SK-N-SH treated with all-trans-retinoic acid at 6 μM for 48 hours (cell line): ENCODE measurements at regions not wholly inside any gene's neighbourhood (a gene's known extent, or its start where the extent isn't known, plus 50 kb on each side); places are given as distances from the start of the nearest gene placed in this dataset.

Experiments used
- ATAC-seq: fragments of 200-7000 bp; cut with Tn5 transposase; 3 replicates; pipeline ENCODE4 v1.9.1; 2020; ENCODE audit warnings: mild to moderate bottlenecking, moderate library complexity
- ARNTL ChIP-seq: fragments of 450-650 bp; formaldehyde crosslinking; IDR thresholded peaks from 2 replicates; pipeline ENCODE4 v1.5.0; 2020; ENCODE audit warnings: low read depth, mild to moderate bottlenecking, moderate library complexity, borderline replicate concordance
- CREB5 ChIP-seq: fragments of 250-450 bp; sonication (Bioruptor Pico); IDR thresholded peaks from 2 replicates; pipeline ENCODE4 v1.5.1; 2020; ENCODE audit warnings: low read depth, mild to moderate bottlenecking, moderate library complexity
- CSRNP3 ChIP-seq: fragments of 250-450 bp; sonication (Bioruptor Pico); IDR thresholded peaks from 2 replicates; pipeline ENCODE4 v1.5.1; 2021; ENCODE audit warnings: mild to moderate bottlenecking, moderate library complexity
- ESRRG ChIP-seq: fragments of 250-450 bp; sonication (Bioruptor Pico); IDR thresholded peaks from 2 replicates; pipeline ENCODE4 v1.6.1; 2021; ENCODE audit warnings: mild to moderate bottlenecking
- ISL1 ChIP-seq: fragments of 250-450 bp; sonication (Bioruptor Pico); IDR thresholded peaks from 2 replicates; pipeline ENCODE4 v2.1.2; 2022; ENCODE audit warnings: mild to moderate bottlenecking, moderate library complexity
- OSR1 ChIP-seq: fragments of 250-450 bp; sonication (Bioruptor Pico); IDR thresholded peaks from 2 replicates; pipeline ENCODE4 v1.8.0; 2022; ENCODE audit warnings: moderate library complexity, mild to moderate bottlenecking, inconsistent platforms
- PATZ1 ChIP-seq: fragments of 250-450 bp; sonication (Bioruptor Pico); IDR thresholded peaks from 2 replicates; pipeline ENCODE4 v1.8.0; 2020; ENCODE audit warnings: mild to moderate bottlenecking, moderate library complexity, borderline replicate concordance
- POU6F1 ChIP-seq: fragments of 250-450 bp; sonication (Bioruptor Pico); IDR thresholded peaks from 2 replicates; pipeline ENCODE4 v1.8.0; 2021; ENCODE audit warnings: low read depth, mild to moderate bottlenecking, moderate library complexity, borderline replicate concordance
- PPARA ChIP-seq: fragments of 250-450 bp; sonication (Bioruptor Pico); IDR thresholded peaks from 2 replicates; pipeline ENCODE4 v1.5.0; 2020; ENCODE audit warnings: mild to moderate bottlenecking, borderline replicate concordance
- RARB ChIP-seq: fragments of 250-450 bp; sonication (Bioruptor Pico); IDR thresholded peaks from 2 replicates; pipeline ENCODE4 v1.8.0; 2021; ENCODE audit warnings: mild to moderate bottlenecking, moderate library complexity
- SNAI2 ChIP-seq: fragments of 250-450 bp; sonication (Bioruptor Pico); IDR thresholded peaks from 2 replicates; pipeline ENCODE4 v1.5.0; 2020; ENCODE audit warnings: mild to moderate bottlenecking, moderate library complexity
- TCF4 ChIP-seq: fragments of 250-450 bp; sonication (Bioruptor Pico); IDR thresholded peaks from 2 replicates; pipeline ENCODE4 v1.8.0; 2021; ENCODE audit warnings: mild to moderate bottlenecking, moderate library complexity, borderline replicate concordance
- TSHZ2 ChIP-seq: fragments of 250-450 bp; sonication (Bioruptor Pico); IDR thresholded peaks from 2 replicates; pipeline ENCODE4 v1.5.0; 2020; ENCODE audit warnings: mild to moderate bottlenecking, moderate library complexity
- ZC3H10 ChIP-seq: fragments of 250-450 bp; sonication (Bioruptor Pico); IDR thresholded peaks from 2 replicates; pipeline ENCODE4 v1.5.1; 2021; ENCODE audit warnings: mild to moderate bottlenecking, moderate library complexity
- ZFP3 ChIP-seq: fragments of 250-450 bp; sonication (Bioruptor Pico); IDR thresholded peaks from 2 replicates; pipeline ENCODE4 v1.5.0; 2020; ENCODE audit warnings: mild to moderate bottlenecking, moderate library complexity
- ZFP30 ChIP-seq: fragments of 450-650 bp; formaldehyde crosslinking; IDR thresholded peaks from 2 replicates; pipeline ENCODE4 v1.5.0; 2022; ENCODE audit warnings: mild to moderate bottlenecking, moderate library complexity
- ZNF565 ChIP-seq: fragments of 450-650 bp; formaldehyde crosslinking; conservative IDR thresholded peaks from 2 replicates; pipeline ENCODE4 v1.5.0; 2020; ENCODE audit warnings: low read depth, mild to moderate bottlenecking, moderate library complexity
- ZNF8 ChIP-seq: fragments of 450-650 bp; formaldehyde crosslinking; IDR thresholded peaks from 2 replicates; pipeline ENCODE4 v1.5.0; 2020; ENCODE audit warnings: mild to moderate bottlenecking, moderate library complexity

GRCh38 chr18:42436222-42436765, 481.3 kb downstream of the PIK3C3 start:
- no peak for ATAC-seq
- TF ChIP-seq PATZ1 = no peak
- no peak for TF ChIP-seq TSHZ2 (CRISPR knock-in tag)
- no peak for TF ChIP-seq ZFP30 (CRISPR knock-in tag)
- no peak for TF ChIP-seq PPARA (CRISPR knock-in tag)
- TF ChIP-seq ARNTL (CRISPR knock-in tag) = no peak
- no peak for TF ChIP-seq TCF4 (CRISPR knock-in tag)
- no peak for TF ChIP-seq POU6F1 (CRISPR knock-in tag)
- TF ChIP-seq OSR1 = no peak
- TF ChIP-seq ZC3H10 (CRISPR knock-in tag) = no peak
- no peak for TF ChIP-seq CSRNP3
- TF ChIP-seq ISL1 = no peak
- no peak for TF ChIP-seq ZNF565 (CRISPR knock-in tag)

- no peak for ATAC-seq
- TF ChIP-seq CREB5 (CRISPR knock-in tag) = no peak
- TF ChIP-seq ZNF8 (CRISPR knock-in tag) = no peak
- no peak for TF ChIP-seq ESRRG (CRISPR knock-in tag)
- TF ChIP-seq CSRNP3 = no peak
- TF ChIP-seq RARB (CRISPR knock-in tag) = no peak
- no peak for TF ChIP-seq PATZ1
- no peak for TF ChIP-seq POU6F1 (CRISPR knock-in tag)
- TF ChIP-seq SNAI2 (CRISPR knock-in tag) = no peak
- TF ChIP-seq ARNTL (CRISPR knock-in tag) = no peak
- no peak for TF ChIP-seq ISL1
- no peak for TF ChIP-seq ZC3H10 (CRISPR knock-in tag)
- TF ChIP-seq TSHZ2 (CRISPR knock-in tag) = no peak
- no peak for TF ChIP-seq PPARA (CRISPR knock-in tag)
- no peak for TF ChIP-seq ZFP30 (CRISPR knock-in tag)
- TF ChIP-seq OSR1 = no peak
- TF ChIP-seq ZFP3 = no peak
- TF ChIP-seq, all 23 proteins: peak for 0
These were observed 482.0 kb downstream of the PIK3C3 start for GRCh38 chr18:42437001-42437400.
